H1 (cell line): ENCODE measurements at regions not wholly inside any gene's neighbourhood (a gene's known extent, or its start where the extent isn't known, plus 50 kb on each side); places are given as distances from the start of the nearest gene placed in this dataset.

Experiments
- CTCF ChIA-PET: fragments of 300-600 bp; sonication (Branson Sonifier 250); formaldehyde crosslinking; loops from one replicate; lab custom pipeline; 2021; ENCODE audit not compliant: partially characterized antibody; lab: Charles Lee
- POLR2A ChIA-PET: fragments of 300-600 bp; sonication (Branson Sonifier 250); formaldehyde crosslinking; loops from one replicate; lab custom pipeline; 2021; ENCODE audit warnings: inconsistent platforms; ENCODE audit not compliant: partially characterized antibody; lab: Charles Lee
- DNase-seq, 2 experiments: peaks; one replicate each; pipeline versions ENCODE4 v3.0.0 to v3.0.0-alpha.2; 2010 to 2022; ENCODE audit warnings: low spot score in 2 of 2, low read depth in 1 of 2, mixed read lengths in 1 of 2
- FAIRE-seq: peaks from 2 replicates; lab custom pipeline; 2011; peaks lifted over from hg19 to GRCh38; lab: Jason Lieb, UNC
- H2AFZ ChIP-seq: 2 replicates; pipeline ENCODE4 v1.8.1; 2012; ENCODE audit warnings: low read length, inconsistent platforms
- H2AK5ac ChIP-seq: 2 replicates; pipeline ENCODE4 v1.6.1; 2013; ENCODE audit warnings: low read depth, low read length
- H2BK120ac ChIP-seq: replicated peaks from 2 replicates; pipeline ENCODE3; 2013; ENCODE audit warnings: low read depth, low read length, inconsistent platforms
- H2BK12ac ChIP-seq: 2 replicates; pipeline ENCODE4 v1.6.1; 2013; ENCODE audit warnings: low read depth, low read length
- H2BK15ac ChIP-seq: 2 replicates; pipeline ENCODE4 v1.6.1; 2013; ENCODE audit warnings: low read length
- H2BK20ac ChIP-seq: 2 replicates; pipeline ENCODE4 v1.6.1; 2013; ENCODE audit warnings: low read length
- H2BK5ac ChIP-seq: 2 replicates; pipeline ENCODE4 v1.6.1; 2013; ENCODE audit warnings: low read depth, low read length
- H3K14ac ChIP-seq: 2 replicates; pipeline ENCODE4 v1.6.1; 2013; ENCODE audit warnings: inconsistent platforms; ENCODE audit not compliant: insufficient read length
- H3K18ac ChIP-seq: 2 replicates; pipeline ENCODE4 v1.6.1; 2013; ENCODE audit warnings: low read length; ENCODE audit errors: extremely low read depth
- H3K23ac ChIP-seq: 2 replicates; pipeline ENCODE4 v1.6.1; 2013; ENCODE audit warnings: inconsistent platforms; ENCODE audit not compliant: insufficient read length
- H3K23me2 ChIP-seq: 2 replicates; pipeline ENCODE4 v1.6.1; 2013; ENCODE audit warnings: low read depth, low read length
- H3K27ac ChIP-seq: 2 replicates; pipeline ENCODE4 v1.6.1; 2011; ENCODE audit warnings: low read depth, low read length, inconsistent platforms
- H3K27me3 ChIP-seq, 4 experiments: replicated peaks in 1 of 4; 1 replicate in 1 of 4; 2 replicates in 3 of 4; pipeline versions ENCODE4 v1.6.1 to v1.8.1; 2011 to 2013; ENCODE audit warnings: low read length in 3 of 4, mild to moderate bottlenecking in 3 of 4, inconsistent platforms in 2 of 4, mixed read lengths in 2 of 4, moderate library complexity in 1 of 4; ENCODE audit not compliant: control insufficient read depth in 3 of 4, insufficient read depth in 3 of 4; ENCODE audit errors: extremely low read depth in 1 of 4
- H3K36me3 ChIP-seq, 4 experiments: 2 replicates each; pipeline versions ENCODE4 v1.6.1 to v1.8.1; 2011 to 2013; ENCODE audit warnings: mild to moderate bottlenecking in 4 of 4, low read length in 3 of 4, moderate library complexity in 2 of 4, control low read depth in 1 of 4, inconsistent platforms in 1 of 4; ENCODE audit not compliant: insufficient read depth in 4 of 4, control insufficient read depth in 2 of 4
- H3K4ac ChIP-seq: replicated peaks from 2 replicates; pipeline ENCODE3; 2013; ENCODE audit warnings: low read length, low read depth, mixed read lengths, inconsistent platforms; ENCODE audit not compliant: insufficient read length
- H3K4me1 ChIP-seq, 4 experiments: replicated peaks in 1 of 4; 1 replicate in 1 of 4; 2 replicates in 3 of 4; pipeline versions ENCODE4 v1.6.1 to v1.8.1; 2011 to 2013; ENCODE audit warnings: low read length in 3 of 4, inconsistent platforms in 2 of 4, mixed read lengths in 1 of 4; ENCODE audit not compliant: insufficient read depth in 4 of 4, control insufficient read depth in 3 of 4
- H3K4me2 ChIP-seq, 2 experiments: 2 replicates each; pipeline versions ENCODE4 v1.6.1 to v1.8.1; 2011 to 2013; ENCODE audit warnings: low read depth in 2 of 2, low read length in 2 of 2, control low read depth in 1 of 2, inconsistent platforms in 1 of 2, mild to moderate bottlenecking in 1 of 2; ENCODE audit not compliant: insufficient read depth in 1 of 2
- H3K4me3 ChIP-seq, 4 experiments: fragments of 200-600, 300-600 bp in 1 of 4; sonication (generic), shearing (Covaris generic), sonication (Bioruptor Twin) in 1 of 4; 2 replicates each; pipeline versions ENCODE4 v1.5.1 to v1.8.1; 2011 to 2016; ENCODE audit warnings: low read length in 4 of 4, low read depth in 3 of 4, control low read depth in 2 of 4, inconsistent platforms in 2 of 4, mild to moderate bottlenecking in 2 of 4, mixed read lengths in 1 of 4, moderate library complexity in 1 of 4; ENCODE audit not compliant: insufficient read depth in 2 of 4; ENCODE audit errors: extremely low read depth in 1 of 4
- H3K56ac ChIP-seq: replicated peaks from 2 replicates; pipeline ENCODE3; 2013; ENCODE audit warnings: low read depth, mild to moderate bottlenecking, mixed read lengths, low read length, inconsistent platforms; ENCODE audit not compliant: insufficient read length
- H3K79me1 ChIP-seq: 2 replicates; pipeline ENCODE4 v1.6.1; 2013; ENCODE audit warnings: low read depth, low read length, control low read depth
- H3K79me2 ChIP-seq, 2 experiments: 2 replicates each; pipeline versions ENCODE4 v1.6.1 to v1.8.1; 2012 to 2013; ENCODE audit warnings: low read length in 2 of 2, mild to moderate bottlenecking in 2 of 2, inconsistent platforms in 1 of 2; ENCODE audit not compliant: insufficient read depth in 2 of 2, control insufficient read depth in 1 of 2
- H3K9ac ChIP-seq, 4 experiments: replicated peaks in 1 of 4; 1 replicate in 1 of 4; 2 replicates in 3 of 4; pipeline versions ENCODE4 v1.6.1 to v1.8.1; 2011 to 2013; ENCODE audit warnings: low read depth in 3 of 4, low read length in 3 of 4, control low read depth in 2 of 4, mild to moderate bottlenecking in 2 of 4, moderate library complexity in 2 of 4, inconsistent platforms in 1 of 4; ENCODE audit errors: extremely low read depth in 1 of 4
- H3K9me3 ChIP-seq, 2 experiments: 2 replicates each; pipeline versions ENCODE4 v1.6.1 to v1.8.1; 2012 to 2013; ENCODE audit warnings: mild to moderate bottlenecking in 2 of 2, moderate library complexity in 2 of 2, control low read depth in 1 of 2, inconsistent platforms in 1 of 2, low read depth in 1 of 2, low read length in 1 of 2, mixed read lengths in 1 of 2; ENCODE audit not compliant: insufficient read depth in 2 of 2
- H4K20me1 ChIP-seq, 2 experiments: replicated peaks in 1 of 2; 2 replicates each; pipeline versions ENCODE3 to v1.8.1; 2011 to 2013; ENCODE audit warnings: inconsistent platforms in 2 of 2, low read length in 2 of 2, mild to moderate bottlenecking in 1 of 2; ENCODE audit not compliant: insufficient read depth in 2 of 2, control insufficient read depth in 1 of 2
- H4K5ac ChIP-seq: 2 replicates; pipeline ENCODE4 v1.6.1; 2013; ENCODE audit warnings: low read length, low read depth, mixed read lengths, inconsistent platforms; ENCODE audit not compliant: insufficient read length
- H4K8ac ChIP-seq: 2 replicates; pipeline ENCODE4 v1.8.0; 2013; ENCODE audit warnings: mild to moderate bottlenecking, moderate library complexity, low read length, inconsistent platforms; ENCODE audit not compliant: insufficient read depth; ENCODE audit errors: extremely low read depth
- H4K91ac ChIP-seq: replicated peaks from 2 replicates; pipeline ENCODE3; 2013; ENCODE audit warnings: low read length, mixed read lengths, inconsistent platforms; ENCODE audit not compliant: insufficient read length
- CEBPB ChIP-seq: IDR thresholded peaks from 2 replicates; pipeline ENCODE4 v1.6.1; 2012; ENCODE audit warnings: low read depth, low read length
- RFX5 ChIP-seq: IDR thresholded peaks from 2 replicates; pipeline ENCODE4 v1.6.1; 2011; ENCODE audit warnings: low read depth, low read length, improper control_type of control experiment, borderline replicate concordance
- WGBS, 2 experiments: shearing (Covaris generic) in 1 of 2; methylation state at CpG; one replicate each; pipeline versions ENCODE4 v1.1.6 to v1.1.7; 2013 to 2015; ENCODE audit warnings: low lambda C conversion rate in 2 of 2, mixed read lengths in 2 of 2, inconsistent platforms in 1 of 2, low coverage in 1 of 2, missing lambda C conversion rate in 1 of 2; ENCODE audit not compliant: insufficient replicate concordance in 2 of 2, insufficient coverage in 1 of 2, insufficient read length in 1 of 2; ENCODE audit errors: extremely low coverage in 1 of 2, missing lambda C conversion rate in 1 of 2; 5-methylcytosine and 5-hydroxymethylcytosine counted together

DNA sequence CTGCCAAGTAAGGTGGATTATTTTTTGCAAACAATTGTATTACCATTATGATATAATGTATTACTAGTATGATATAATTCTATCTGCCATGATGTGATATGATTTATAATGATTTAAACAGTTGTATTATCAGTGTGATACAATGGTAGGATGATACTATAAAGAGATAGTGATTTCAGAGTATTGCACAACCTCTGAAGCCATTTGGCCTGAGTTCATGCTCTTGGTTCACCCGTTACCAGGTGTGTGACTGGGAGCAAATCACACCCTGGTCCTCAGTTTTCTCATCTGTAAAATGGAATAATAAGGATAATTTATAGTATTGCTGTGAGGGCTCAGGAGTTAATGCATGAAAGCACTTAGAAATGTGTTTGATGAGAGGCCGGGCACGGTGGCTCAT, 905.0 kb upstream of the RBFOX1 start:
- no peak for FAIRE-seq
- Histone ChIP-seq H2BK120ac (no peak overlapping the region), H3K36me3 (no peaks in the 10 kb centered on the region), H3K18ac (no peak overlapping the region), H2BK15ac (no peak overlapping the region), H3K27me3 (no peaks in the 10 kb centered on the region), H3K27ac (no peak overlapping the region), H3K4me3 (no peak overlapping the region), H2BK5ac (no peak overlapping the region), H3K4ac (no peak overlapping the region), H3K9me3 (peaks cover 0 to 3% of the 10 kb centered on the region in 2 experiments; a peak in 1 of 4 replicates), H3K4me1 (no peaks in the 10 kb centered on the region), H3K56ac (no peak overlapping the region), H3K79me1 (no peaks in the 10 kb centered on the region), H4K91ac (no peak overlapping the region), H4K8ac (no peak overlapping the region), H2AFZ (no peak overlapping the region), H2AK5ac (no peak overlapping the region), H4K20me1 (no peaks in the 10 kb centered on the region), H3K23ac (no peak overlapping the region), H4K5ac (no peak overlapping the region), H3K9ac (no peak overlapping the region), H3K4me2 (no peak overlapping the region), H3K14ac (no peak overlapping the region), H3K79me2 (no peaks in the 10 kb centered on the region), H2BK20ac (no peak overlapping the region), H3K23me2 (no peaks in the 10 kb centered on the region), H2BK12ac (no peak overlapping the region)
- CTCF ChIA-PET, result no interaction called here
- DNase-seq, result no peak
- WGBS, 2 experiments, result 93% methylated on average over 3 of the region's 3 CpGs; no CpG with 5 or more reads in 1 of the 2 experiments
- POLR2A ChIA-PET, result no interaction called here
- peak; percentile 2; the same call in 1 of the 2 replicates for TF ChIP-seq CEBPB
- no peak for TF ChIP-seq RFX5
